ENCODE measurements at regions not wholly inside any gene's neighbourhood (a gene's known extent, or its start where the extent isn't known, plus 50 kb on each side); places are given as distances from the start of the nearest gene placed in this dataset.

- H3K36me3 ChIP-seq (ENCODE audit: insufficient read depth, low read length) = no peaks in the 10 kb centered on the region
- no peak overlapping the region for H3K9ac ChIP-seq (ENCODE audit: low read length)
- H2AFZ ChIP-seq (ENCODE audit: low read depth, low read length) = no peak overlapping the region
- no peaks in the 10 kb centered on the region for H3K9me2 ChIP-seq (ENCODE audit: insufficient read depth, low read length)
- no peaks in the 10 kb centered on the region for H4K20me1 ChIP-seq (ENCODE audit: insufficient read depth)
- H3K4me2 ChIP-seq (ENCODE audit: low read length) = no peak overlapping the region
- H3K4me3 ChIP-seq (ENCODE audit: low read length) = no peak overlapping the region
- H3K27ac ChIP-seq (ENCODE audit: low read length) = no peak overlapping the region
- H3F3A ChIP-seq (ENCODE audit: insufficient read depth, low read length, poor library complexity, severe bottlenecking) = no peaks in the 10 kb centered on the region
- H3K27me3 ChIP-seq (ENCODE audit: insufficient read depth, low read depth, low read length) = no peaks in the 10 kb centered on the region
- H3K79me2 ChIP-seq (replicated peaks; ENCODE audit: insufficient read depth, low read length) = no peaks in the 10 kb centered on the region
- no peak for TF ChIP-seq POLR2AphosphoS5 (IDR thresholded peaks at IDR 0.05)
- no peak for TF ChIP-seq EP300 (conservative IDR thresholded peaks at IDR 0.05; ENCODE audit: poor library complexity, severe bottlenecking)
- no peak for TF ChIP-seq RAD21 (conservative IDR thresholded peaks at IDR 0.05)
- TF ChIP-seq MXI1 (conservative IDR thresholded peaks at IDR 0.05; ENCODE audit: poor library complexity, severe bottlenecking) = no peak
- TF ChIP-seq CTCF (IDR thresholded peaks at IDR 0.05; ENCODE audit: poor library complexity, severe bottlenecking) = no peak
- TF ChIP-seq, protein P1, sequence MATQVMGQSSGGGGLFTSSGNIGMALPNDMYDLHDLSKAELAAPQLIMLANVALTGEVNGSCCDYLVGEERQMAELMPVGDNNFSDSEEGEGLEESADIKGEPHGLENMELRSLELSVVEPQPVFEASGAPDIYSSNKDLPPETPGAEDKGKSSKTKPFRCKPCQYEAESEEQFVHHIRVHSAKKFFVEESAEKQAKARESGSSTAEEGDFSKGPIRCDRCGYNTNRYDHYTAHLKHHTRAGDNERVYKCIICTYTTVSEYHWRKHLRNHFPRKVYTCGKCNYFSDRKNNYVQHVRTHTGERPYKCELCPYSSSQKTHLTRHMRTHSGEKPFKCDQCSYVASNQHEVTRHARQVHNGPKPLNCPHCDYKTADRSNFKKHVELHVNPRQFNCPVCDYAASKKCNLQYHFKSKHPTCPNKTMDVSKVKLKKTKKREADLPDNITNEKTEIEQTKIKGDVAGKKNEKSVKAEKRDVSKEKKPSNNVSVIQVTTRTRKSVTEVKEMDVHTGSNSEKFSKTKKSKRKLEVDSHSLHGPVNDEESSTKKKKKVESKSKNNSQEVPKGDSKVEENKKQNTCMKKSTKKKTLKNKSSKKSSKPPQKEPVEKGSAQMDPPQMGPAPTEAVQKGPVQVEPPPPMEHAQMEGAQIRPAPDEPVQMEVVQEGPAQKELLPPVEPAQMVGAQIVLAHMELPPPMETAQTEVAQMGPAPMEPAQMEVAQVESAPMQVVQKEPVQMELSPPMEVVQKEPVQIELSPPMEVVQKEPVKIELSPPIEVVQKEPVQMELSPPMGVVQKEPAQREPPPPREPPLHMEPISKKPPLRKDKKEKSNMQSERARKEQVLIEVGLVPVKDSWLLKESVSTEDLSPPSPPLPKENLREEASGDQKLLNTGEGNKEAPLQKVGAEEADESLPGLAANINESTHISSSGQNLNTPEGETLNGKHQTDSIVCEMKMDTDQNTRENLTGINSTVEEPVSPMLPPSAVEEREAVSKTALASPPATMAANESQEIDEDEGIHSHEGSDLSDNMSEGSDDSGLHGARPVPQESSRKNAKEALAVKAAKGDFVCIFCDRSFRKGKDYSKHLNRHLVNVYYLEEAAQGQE (IDR thresholded peaks at IDR 0.05; ENCODE audit: borderline replicate concordance) = no peak
- no peak for TF ChIP-seq EZH2 (IDR thresholded peaks at IDR 0.05; ENCODE audit: borderline replicate concordance, insufficient read depth, low read length, poor library complexity, severe bottlenecking)
- no peak for TF ChIP-seq SMC3 (conservative IDR thresholded peaks at IDR 0.05; ENCODE audit: poor library complexity)
- no peaks in the 10 kb centered on the region for H3K9me3 ChIP-seq (ENCODE audit: low read length)
Observed at GRCh38 chr7:53131697-53132096, 96.3 kb downstream of the POM121L12 start.

- Histone ChIP-seq H2AFZ (ENCODE audit: low read depth, low read length) (no peak overlapping the region), H3K4me2 (ENCODE audit: low read length) (no peak overlapping the region)
Observed at GRCh38 chr7:53151496-53151895, 116.1 kb downstream of the POM121L12 start.

More at GRCh38 chr7:53151496-53151895, 116.1 kb downstream of the POM121L12 start:
- H3K79me2 ChIP-seq (replicated peaks; ENCODE audit: insufficient read depth, low read length) = no peaks in the 10 kb centered on the region
- TF ChIP-seq MXI1 (conservative IDR thresholded peaks at IDR 0.05; ENCODE audit: poor library complexity, severe bottlenecking) (no peak), EZH2 (IDR thresholded peaks at IDR 0.05; ENCODE audit: borderline replicate concordance, insufficient read depth, low read length, poor library complexity, severe bottlenecking) (no peak), TAF1 (IDR thresholded peaks at IDR 0.05; ENCODE audit: low read depth) (no peak), POLR2AphosphoS5 (IDR thresholded peaks at IDR 0.05) (no peak), EP300 (conservative IDR thresholded peaks at IDR 0.05; ENCODE audit: poor library complexity, severe bottlenecking) (no peak), CTCF (IDR thresholded peaks at IDR 0.05; ENCODE audit: poor library complexity, severe bottlenecking) (no peak), RAD21 (conservative IDR thresholded peaks at IDR 0.05) (no peak), SMC3 (conservative IDR thresholded peaks at IDR 0.05; ENCODE audit: poor library complexity) (no peak)
- TF ChIP-seq, protein P1 (IDR thresholded peaks at IDR 0.05; ENCODE audit: borderline replicate concordance) = no peak
- H3K27me3 ChIP-seq (ENCODE audit: insufficient read depth, low read depth, low read length) = no peaks in the 10 kb centered on the region
- H4K20me1 ChIP-seq (ENCODE audit: insufficient read depth) = no peaks in the 10 kb centered on the region
- no peaks in the 10 kb centered on the region for H3K36me3 ChIP-seq (ENCODE audit: insufficient read depth, low read length)
- H3K9ac ChIP-seq (ENCODE audit: low read length) = no peak overlapping the region
- H3K27ac ChIP-seq (ENCODE audit: low read length) = no peak overlapping the region
- no peaks in the 10 kb centered on the region for H3F3A ChIP-seq (ENCODE audit: insufficient read depth, low read length, poor library complexity, severe bottlenecking)
- H3K9me3 ChIP-seq (ENCODE audit: low read length) = no peaks in the 10 kb centered on the region
- no peak overlapping the region for H3K4me3 ChIP-seq (ENCODE audit: low read length)
- no peaks in the 10 kb centered on the region for H3K9me2 ChIP-seq (ENCODE audit: insufficient read depth, low read length)

Measured in neural cell (in vitro differentiated cells).